Lower lobe of right lung (tissue), 2 donors: ENCODE measurements at regions not wholly inside any gene's neighbourhood (a gene's known extent, or its start where the extent isn't known, plus 50 kb on each side); places are given as distances from the start of the nearest gene placed in this dataset.

Source experiments
- ATAC-seq, 2 donors: fragments of 200-7000 bp; cut with Tn5 transposase; one replicate each; pipeline ENCODE4 v1.9.1; 2020 to 2022; ENCODE audit warnings: mild to moderate bottlenecking in 2 of 2, moderate library complexity in 2 of 2
- DNase-seq: peaks from one replicate; pipeline ENCODE4 v3.0.0-alpha.2; 2020
- H3K27ac ChIP-seq: fragments of 200-600 bp; one replicate; pipeline ENCODE4 v1.8.0; 2022
- H3K27me3 ChIP-seq: fragments of 200-600 bp; one replicate; pipeline ENCODE4 v1.8.0; 2022; ENCODE audit warnings: low read depth
- H3K36me3 ChIP-seq: fragments of 200-600 bp; one replicate; pipeline ENCODE4 v1.8.0; 2022; ENCODE audit warnings: mild to moderate bottlenecking
- H3K4me1 ChIP-seq: fragments of 200-600 bp; one replicate; pipeline ENCODE4 v1.8.0; 2022
- H3K4me3 ChIP-seq: fragments of 200-600 bp; one replicate; pipeline ENCODE4 v1.8.0; 2022; ENCODE audit warnings: mild to moderate bottlenecking
- H3K9me3 ChIP-seq: fragments of 200-600 bp; one replicate; pipeline ENCODE4 v1.8.0; 2022
- CTCF ChIP-seq: fragments of 200-600 bp; IDR thresholded peaks from one replicate; pipeline ENCODE4 v1.8.0; 2022; ENCODE audit warnings: antibody characterized with exemption, mild to moderate bottlenecking
- intact Hi-C: fragments of 100-400 bp; cut with DNase I; formaldehyde crosslinking; loops from one replicate; pipeline ENCODE4 v1.11.0; 2022
- donor health status: DM: no; HTN: yes; CAD: no; lungs with severe emphysema.

- no peak for ATAC-seq
- Histone ChIP-seq H3K9me3 (no peaks in the 10 kb centered on the region), H3K27ac (no peak overlapping the region), H3K36me3 (no peaks in the 10 kb centered on the region), H3K4me1 (no peaks in the 10 kb centered on the region), H3K4me3 (no peak overlapping the region), H3K27me3 (no peaks in the 10 kb centered on the region)
- intact Hi-C loops: no loop called here
- DNase-seq: no peak
- TF ChIP-seq CTCF: no peak
Observed at GRCh38 chr10:57880446-57881227, 387.1 kb downstream of the IPMK start.

GRCh38 chr10:57874810-57875209, 392.9 kb downstream of the IPMK start:
- TF ChIP-seq CTCF: no peak
- no peaks in the 10 kb centered on the region for H3K9me3 ChIP-seq
- ATAC-seq: no peak
- H3K27me3 ChIP-seq: no peaks in the 10 kb centered on the region
- no peaks in the 10 kb centered on the region for H3K36me3 ChIP-seq
- H3K4me1 ChIP-seq: no peaks in the 10 kb centered on the region
- H3K4me3 ChIP-seq: no peak overlapping the region
- no peak for DNase-seq
- H3K27ac ChIP-seq: no peak overlapping the region
- intact Hi-C loops: no loop called here

GRCh38 chr10:57867241-57867640, 400.5 kb downstream of the IPMK start:
- no peak overlapping the region for H3K4me3 ChIP-seq
- intact Hi-C loops: no loop called here
- DNase-seq (no peak), ATAC-seq (no peak)
- no peaks in the 10 kb centered on the region for H3K9me3 ChIP-seq
- H3K27me3 ChIP-seq: no peaks in the 10 kb centered on the region
- no peak overlapping the region for H3K27ac ChIP-seq
- no peaks in the 10 kb centered on the region for H3K36me3 ChIP-seq
- no peaks in the 10 kb centered on the region for H3K4me1 ChIP-seq
- no peak for TF ChIP-seq CTCF

- intact Hi-C loops: no loop called here
- H3K27ac ChIP-seq: no peak overlapping the region
- no peaks in the 10 kb centered on the region for H3K36me3 ChIP-seq
- H3K27me3 ChIP-seq: no peaks in the 10 kb centered on the region
- H3K4me1 ChIP-seq: no peaks in the 10 kb centered on the region
- DNase-seq: no peak
- H3K9me3 ChIP-seq: no peaks in the 10 kb centered on the region
- no peak for ATAC-seq
- no peak overlapping the region for H3K4me3 ChIP-seq
- no peak for TF ChIP-seq CTCF
Observed at GRCh38 chr10:57864765-57865680, 402.7 kb downstream of the IPMK start.

GRCh38 chr10:57849691-57850357, 417.9 kb downstream of the IPMK start:
- H3K27me3 ChIP-seq: no peaks in the 10 kb centered on the region
- ATAC-seq (no peak), DNase-seq (no peak)
- no peak overlapping the region for H3K27ac ChIP-seq
- no peak overlapping the region for H3K4me3 ChIP-seq
- intact Hi-C loops: no loop called here
- H3K4me1 ChIP-seq: no peaks in the 10 kb centered on the region
- H3K36me3 ChIP-seq: no peaks in the 10 kb centered on the region
- no peaks in the 10 kb centered on the region for H3K9me3 ChIP-seq
- TF ChIP-seq CTCF: no peak
